NCI-H526 treated with DMSO at 0.1 percent for 48 hours (cell line): ENCODE measurements at regions not wholly inside any gene's neighbourhood (a gene's known extent, or its start where the extent isn't known, plus 50 kb on each side); places are given as distances from the start of the nearest gene placed in this dataset.

Experiments used
- DNase-seq: peaks from one replicate; lab custom pipeline; 2025; lab: John Stamatoyannopoulos, UW

GRCh38 chr11:24064309-24064903, 432.4 kb upstream of the LUZP2 start:
- no peak for DNase-seq

GRCh38 chr11:24068197-24068596, 428.7 kb upstream of the LUZP2 start:
- DNase-seq: no peak

- DNase-seq: peak; percentile 82
These were observed 426.4 kb upstream of the LUZP2 start for GRCh38 chr11:24070435-24070834.

GRCh38 chr11:24078018-24078417, 418.8 kb upstream of the LUZP2 start:
- DNase-seq: no peak

- no peak for DNase-seq
These were observed 414.6 kb upstream of the LUZP2 start for GRCh38 chr11:24082241-24082640.

GRCh38 chr11:24082860-24083259, 414.0 kb upstream of the LUZP2 start:
- no peak for DNase-seq

- no peak for DNase-seq
These were observed 411.9 kb upstream of the LUZP2 start for GRCh38 chr11:24084956-24085355.

GRCh38 chr11:24086921-24087320, 409.9 kb upstream of the LUZP2 start:
- DNase-seq: no peak

- DNase-seq: no peak
These were observed 405.3 kb upstream of the LUZP2 start for GRCh38 chr11:24091594-24091993.

GRCh38 chr11:24093375-24093774, 403.5 kb upstream of the LUZP2 start:
- DNase-seq: no peak

- DNase-seq: no peak
These were observed 388.2 kb upstream of the LUZP2 start for GRCh38 chr11:24108609-24109008.

GRCh38 chr11:24122291-24122690, 374.6 kb upstream of the LUZP2 start:
- no peak for DNase-seq

- no peak for DNase-seq
These were observed 372.0 kb upstream of the LUZP2 start for GRCh38 chr11:24124876-24125275.

GRCh38 chr11:24131698-24132097, 365.2 kb upstream of the LUZP2 start:
- DNase-seq: no peak

- DNase-seq: no peak
These were observed 364.4 kb upstream of the LUZP2 start for GRCh38 chr11:24132471-24132870.

GRCh38 chr11:24134879-24135589, 361.8 kb upstream of the LUZP2 start:
- no peak for DNase-seq

- DNase-seq: no peak
These were observed 354.8 kb upstream of the LUZP2 start for GRCh38 chr11:24142062-24142461.

GRCh38 chr11:24145411-24145810, 351.4 kb upstream of the LUZP2 start:
- DNase-seq: no peak

- no peak for DNase-seq
These were observed 343.5 kb upstream of the LUZP2 start for GRCh38 chr11:24153337-24153736.

- no peak for DNase-seq
These were observed 341.1 kb upstream of the LUZP2 start for GRCh38 chr11:24155792-24156191.

GRCh38 chr11:24157316-24157715, 339.5 kb upstream of the LUZP2 start:
- no peak for DNase-seq

GRCh38 chr11:24161587-24161986, 335.3 kb upstream of the LUZP2 start:
- no peak for DNase-seq

GRCh38 chr11:24163146-24163545, 333.7 kb upstream of the LUZP2 start:
- no peak for DNase-seq

- no peak for DNase-seq
These were observed 333.0 kb upstream of the LUZP2 start for GRCh38 chr11:24163841-24164240.
